HG03342 (cell line): ENCODE measurements at regions not wholly inside any gene's neighbourhood (a gene's known extent, or its start where the extent isn't known, plus 50 kb on each side); places are given as distances from the start of the nearest gene placed in this dataset.
"Not testable (repeated sequence)": the region's sequence is repeated elsewhere in the genome, so short reads cannot be mapped to it uniquely, and the experiment has no call there.

Experiments used
- ATAC-seq: cut with Tn5 transposase; IDR thresholded peaks from one replicate; pipeline ENCODE4 v1.9.1; 2021; ENCODE audit warnings: mild to moderate bottlenecking, moderate library complexity; ENCODE audit not compliant: unreplicated experiment

- ATAC-seq, result no peak
Observed at GRCh38 chr17:52938623-52939230, 780.2 kb upstream of the CA10 start.

DNA sequence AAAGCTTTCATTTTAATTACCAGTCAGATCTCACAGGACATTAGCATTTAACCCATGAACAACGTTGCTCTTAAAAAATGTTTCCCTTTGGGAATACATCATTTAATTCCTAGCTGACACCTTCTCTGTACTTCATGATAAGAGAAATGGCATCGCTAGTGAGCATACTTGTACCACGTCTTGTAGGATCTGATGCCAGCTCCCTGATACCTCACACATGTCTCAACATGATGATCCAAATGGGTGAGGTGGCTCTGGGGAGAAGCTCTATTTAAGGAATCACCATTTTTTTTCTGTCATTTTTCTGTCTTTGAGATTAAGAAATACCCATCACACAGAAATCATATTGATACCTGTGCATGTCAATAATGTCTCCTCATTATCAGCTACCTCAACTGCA is 772.1 kb upstream of the CA10 start:
- no peak for ATAC-seq

DNA sequence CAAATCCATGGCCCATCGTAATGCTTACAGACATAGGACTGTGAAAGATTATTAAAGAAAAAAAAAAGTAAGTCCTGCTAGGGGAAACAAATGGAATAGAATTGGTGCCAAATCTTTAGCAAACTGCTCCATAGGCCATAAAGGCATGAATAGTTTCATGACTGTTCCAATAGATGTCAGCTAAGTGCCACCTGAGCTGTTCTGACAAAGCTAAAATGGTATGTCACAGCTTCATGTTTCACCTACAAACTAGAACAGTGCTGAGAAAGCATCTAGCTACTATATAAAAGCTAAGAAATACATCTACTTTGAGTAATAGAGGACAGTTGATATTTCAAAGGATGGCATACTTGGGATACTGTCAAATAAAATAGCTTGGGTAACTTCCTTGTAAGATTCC is 771.6 kb upstream of the CA10 start:
- no peak for ATAC-seq

DNA sequence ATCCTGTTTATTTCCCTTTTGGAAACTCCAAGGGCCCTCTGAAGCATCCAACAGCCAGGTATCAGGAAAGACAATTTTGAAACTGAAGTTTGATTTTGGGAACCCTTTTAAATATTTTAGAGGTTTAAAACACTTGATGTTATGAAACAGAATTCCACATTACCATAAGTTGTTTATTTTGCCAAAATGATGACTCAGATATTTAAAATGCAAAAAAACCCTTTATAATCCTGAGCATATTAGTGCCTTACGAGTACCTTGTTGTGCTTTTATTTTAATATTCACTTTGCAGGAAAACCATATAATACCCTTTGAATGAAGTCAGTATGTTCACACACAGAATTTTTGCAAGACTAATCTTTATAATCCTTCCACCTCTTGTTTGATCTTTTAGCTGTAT is 765.1 kb upstream of the CA10 start:
- no peak for ATAC-seq

GRCh38 chr17:52899235-52899634 is 740.7 kb upstream of the CA10 start:
- no peak for ATAC-seq

DNA sequence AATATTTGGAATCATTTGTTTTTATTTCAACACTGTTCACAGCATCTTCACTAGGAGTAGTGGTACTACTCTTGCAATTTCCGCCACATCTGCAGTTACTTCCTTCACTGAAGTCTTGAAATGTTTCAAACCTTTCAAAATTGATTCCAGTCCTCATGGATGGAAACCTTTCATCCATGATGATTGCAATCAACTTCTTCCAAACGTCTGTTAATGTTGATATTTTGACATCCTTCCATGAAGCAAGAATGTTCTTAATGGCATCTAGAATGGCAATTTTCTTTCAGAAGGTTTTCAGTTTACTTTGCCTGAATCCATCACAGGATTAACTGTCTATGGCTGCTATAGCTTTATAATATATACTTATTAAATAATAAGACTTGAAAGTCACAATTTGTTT is 736.8 kb upstream of the CA10 start:
- no peak for ATAC-seq

DNA sequence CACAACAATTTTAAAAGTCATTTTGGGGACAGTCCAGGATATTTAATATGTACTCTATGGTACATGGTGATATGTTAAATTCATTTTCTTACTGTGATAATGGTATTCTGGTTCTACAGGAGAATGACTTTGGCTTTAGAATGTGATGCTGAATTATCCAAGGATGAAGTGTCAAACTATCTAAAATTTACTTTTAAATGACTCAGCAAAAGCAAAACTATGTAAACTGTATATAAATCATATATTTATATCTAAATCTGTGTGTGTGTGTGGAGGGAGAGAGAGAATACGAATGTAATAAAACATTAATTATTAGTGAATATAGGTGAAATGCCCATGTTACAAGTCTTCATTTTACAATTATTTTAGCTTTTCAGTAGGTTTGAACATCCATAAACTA is 733.8 kb upstream of the CA10 start:
- no peak for ATAC-seq

DNA sequence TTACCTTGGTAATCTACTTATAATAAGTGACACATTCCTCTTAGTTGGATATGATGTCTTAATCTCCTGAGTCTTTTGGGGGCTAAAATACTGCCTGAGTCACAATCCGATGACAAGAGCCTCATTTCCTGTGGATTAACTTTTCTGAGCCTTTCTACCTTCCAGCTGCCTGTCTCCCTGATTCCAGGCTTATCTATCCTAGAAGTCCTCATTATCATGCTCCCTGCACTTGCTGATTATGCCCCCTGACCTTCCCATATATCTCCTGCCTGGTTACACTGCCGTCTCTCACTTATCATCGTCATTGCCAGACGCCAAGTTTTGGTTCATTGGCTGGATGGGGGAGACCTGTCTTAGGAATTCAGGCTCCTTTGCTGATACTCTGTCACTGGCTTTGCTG is 727.4 kb upstream of the CA10 start:
- no peak for ATAC-seq

- not testable (repeated sequence) for ATAC-seq
Observed at GRCh38 chr17:52883907-52884491, 725.5 kb upstream of the CA10 start.

GRCh38 chr17:52846767-52847166 is 688.3 kb upstream of the CA10 start:
- ATAC-seq, result not testable (repeated sequence)

DNA sequence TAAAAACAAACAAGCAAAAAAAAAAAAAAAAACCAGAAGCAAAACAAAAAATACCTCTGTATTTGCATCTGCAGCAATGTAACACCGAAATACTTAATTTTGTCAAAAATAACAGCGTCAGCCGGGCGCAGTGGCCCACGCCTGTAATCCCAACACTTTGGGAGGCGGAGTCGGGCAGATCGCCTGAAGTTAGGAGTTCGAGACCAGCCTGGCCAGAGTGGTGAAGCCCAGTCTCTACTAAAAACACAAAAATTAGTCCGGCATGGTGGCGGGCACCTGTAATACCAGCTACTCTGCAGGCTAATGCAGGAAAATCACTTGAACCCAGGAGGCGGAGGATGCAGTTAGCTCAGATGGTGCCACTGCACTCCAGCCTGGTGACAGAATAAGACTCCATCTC is 683.5 kb upstream of the CA10 start:
- no peak for ATAC-seq

- ATAC-seq, result no peak
Observed at GRCh38 chr17:52837492-52837891, 679.0 kb upstream of the CA10 start.

GRCh38 chr17:52831536-52831935 is 673.0 kb upstream of the CA10 start:
- ATAC-seq, result no peak

GRCh38 chr17:52828621-52829020 is 670.1 kb upstream of the CA10 start:
- no peak for ATAC-seq

DNA sequence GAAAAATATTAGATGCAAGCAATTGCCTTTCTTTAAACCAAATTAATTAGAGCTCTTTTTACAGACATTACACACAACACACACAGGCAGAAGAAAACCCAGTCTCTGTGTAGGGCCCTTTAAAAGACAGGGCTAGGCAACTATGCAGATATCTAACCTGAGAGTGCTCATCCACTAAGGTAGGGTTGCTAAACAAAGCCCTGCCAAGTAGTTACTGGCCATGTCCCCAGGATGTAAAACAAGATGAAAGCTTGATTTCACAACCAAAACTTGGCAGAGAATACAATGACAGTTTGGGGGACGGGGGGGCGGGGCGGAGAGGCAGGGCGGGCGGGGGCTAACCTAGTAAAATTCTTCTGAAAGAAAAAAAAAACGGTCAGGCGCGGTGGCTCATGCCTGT is 669.0 kb upstream of the CA10 start:
- ATAC-seq, result no peak

- ATAC-seq, result no peak
Observed at GRCh38 chr17:52824542-52824941, 666.0 kb upstream of the CA10 start.

GRCh38 chr17:52823155-52823554 is 664.6 kb upstream of the CA10 start:
- no peak for ATAC-seq

- ATAC-seq, result no peak
Observed at GRCh38 chr17:52790359-52790955, 631.9 kb upstream of the CA10 start.

- no peak for ATAC-seq
Observed at GRCh38 chr17:52789829-52790228, 631.3 kb upstream of the CA10 start.

GRCh38 chr17:52776234-52776633 is 617.7 kb upstream of the CA10 start:
- ATAC-seq, result no peak

DNA sequence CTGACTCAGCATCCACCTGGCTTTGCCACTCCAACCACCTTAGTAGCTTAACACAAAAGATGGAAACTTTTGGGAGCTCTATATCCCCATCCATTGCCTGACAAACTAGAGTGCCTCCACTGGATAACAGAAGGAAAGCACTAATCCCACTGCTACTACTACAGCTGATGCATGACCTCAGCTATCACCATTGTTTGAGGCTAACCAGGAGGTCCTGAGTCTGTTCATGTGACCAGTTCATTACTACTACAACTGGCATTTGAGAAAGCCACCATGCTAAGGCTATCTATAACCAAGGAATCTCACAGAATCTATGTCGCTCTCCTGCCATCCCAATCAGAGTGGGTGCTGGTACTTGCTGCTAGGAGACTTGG is 604.3 kb upstream of the CA10 start:
- ATAC-seq, result no peak

GRCh38 chr17:52762147-52762793 is 603.8 kb upstream of the CA10 start:
- no peak for ATAC-seq
